Upper lobe of right lung (tissue), 1 donor: ENCODE measurements at regions not wholly inside any gene's neighbourhood (a gene's known extent, or its start where the extent isn't known, plus 50 kb on each side); places are given as distances from the start of the nearest gene placed in this dataset.

Experiments
- ATAC-seq: fragments of 200-7000 bp; cut with Tn5 transposase; one replicate; pipeline ENCODE4 v1.9.1; 2020; ENCODE audit warnings: mild to moderate bottlenecking, moderate library complexity
- DNase-seq: peaks from one replicate; pipeline ENCODE4 v3.0.0-alpha.2; 2020
- H3K27ac ChIP-seq: fragments of 200-600 bp; one replicate; pipeline ENCODE4 v1.8.0; 2022
- H3K27me3 ChIP-seq: fragments of 200-600 bp; one replicate; pipeline ENCODE4 v1.8.0; 2022; ENCODE audit warnings: mild to moderate bottlenecking
- H3K36me3 ChIP-seq: fragments of 200-600 bp; one replicate; pipeline ENCODE4 v1.8.0; 2022
- H3K4me1 ChIP-seq: fragments of 200-600 bp; one replicate; pipeline ENCODE4 v1.8.0; 2022
- H3K4me3 ChIP-seq: fragments of 200-600 bp; one replicate; pipeline ENCODE4 v1.8.0; 2022; ENCODE audit warnings: mild to moderate bottlenecking
- H3K9me3 ChIP-seq: fragments of 200-600 bp; one replicate; pipeline ENCODE4 v1.8.0; 2022
- CTCF ChIP-seq: fragments of 200-600 bp; IDR thresholded peaks from one replicate; pipeline ENCODE4 v1.8.0; 2022; ENCODE audit warnings: antibody characterized with exemption
- intact Hi-C: fragments of 100-400 bp; cut with DNase I; formaldehyde crosslinking; loops from one replicate; pipeline ENCODE4 v1.11.0; 2022
- donor health status: DM: no; HTN: yes; CAD: no; lungs with severe emphysema.

- ATAC-seq (no peak), DNase-seq (no peak)
- no peaks in the 10 kb centered on the region for H3K4me1 ChIP-seq
- intact Hi-C loops: no loop called here
- H3K27ac ChIP-seq: no peak overlapping the region
- no peak overlapping the region for H3K4me3 ChIP-seq
- H3K9me3 ChIP-seq: no peaks in the 10 kb centered on the region
- no peaks in the 10 kb centered on the region for H3K36me3 ChIP-seq
- H3K27me3 ChIP-seq: no peaks in the 10 kb centered on the region
- TF ChIP-seq CTCF: no peak
Observed at GRCh38 chr6:114579486-114579885, 236.7 kb upstream of the HS3ST5 start.

- TF ChIP-seq CTCF: no peak
- DNase-seq: no peak
Observed at GRCh38 chr6:114577109-114577508, 234.3 kb upstream of the HS3ST5 start.

DNA sequence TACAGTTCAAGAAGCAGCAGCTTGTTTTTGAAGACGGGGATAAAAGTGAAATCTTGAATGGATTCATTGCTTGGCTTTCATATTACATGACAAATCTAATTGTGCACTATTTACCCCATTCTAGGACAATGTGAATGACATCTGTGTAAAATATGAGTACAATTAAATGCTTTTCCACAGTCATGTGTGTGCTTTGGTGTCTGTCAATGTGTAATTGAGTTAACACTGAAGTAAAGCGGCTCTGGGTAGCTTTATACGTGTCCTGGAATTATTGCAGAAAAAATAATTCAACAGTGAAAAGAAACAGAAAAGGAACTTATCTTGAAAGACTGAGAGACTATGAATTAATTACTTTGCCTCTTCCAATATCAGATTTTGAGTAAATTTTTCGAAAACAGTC, 233.5 kb upstream of the HS3ST5 start:
- ATAC-seq: no peak
- no peaks in the 10 kb centered on the region for H3K9me3 ChIP-seq
- TF ChIP-seq CTCF: no peak
- no peak overlapping the region for H3K27ac ChIP-seq
- no peak overlapping the region for H3K4me3 ChIP-seq
- H3K36me3 ChIP-seq: no peaks in the 10 kb centered on the region
- intact Hi-C loops: no loop called here
- no peak for DNase-seq
- H3K4me1 ChIP-seq: no peaks in the 10 kb centered on the region
- H3K27me3 ChIP-seq: no peaks in the 10 kb centered on the region

More at GRCh38 chr6:114577109-114577508, 234.3 kb upstream of the HS3ST5 start:
- Histone ChIP-seq H3K27me3 (no peaks in the 10 kb centered on the region), H3K9me3 (no peaks in the 10 kb centered on the region), H3K27ac (no peak overlapping the region), H3K4me3 (no peak overlapping the region), H3K4me1 (no peaks in the 10 kb centered on the region), H3K36me3 (no peaks in the 10 kb centered on the region)
- no peak for ATAC-seq
- intact Hi-C loops: no loop called here

- intact Hi-C loops: no loop called here
- peaks cover 1% of the 10 kb centered on the region for H3K9me3 ChIP-seq
- no peaks in the 10 kb centered on the region for H3K27me3 ChIP-seq
- H3K4me1 ChIP-seq: no peaks in the 10 kb centered on the region
- no peak for TF ChIP-seq CTCF
- ATAC-seq (no peak), DNase-seq (no peak)
- no peaks in the 10 kb centered on the region for H3K36me3 ChIP-seq
- no peak overlapping the region for H3K27ac ChIP-seq
- H3K4me3 ChIP-seq: no peak overlapping the region
Observed at GRCh38 chr6:114569669-114570068, 226.8 kb upstream of the HS3ST5 start.

- H3K27ac ChIP-seq: no peak overlapping the region
- no peak for TF ChIP-seq CTCF
- ATAC-seq: no peak
- H3K36me3 ChIP-seq: no peaks in the 10 kb centered on the region
- no peaks in the 10 kb centered on the region for H3K27me3 ChIP-seq
- intact Hi-C loops: no loop called here
- no peak for DNase-seq
- peaks cover 7% of the 10 kb centered on the region for H3K9me3 ChIP-seq
- H3K4me1 ChIP-seq: no peaks in the 10 kb centered on the region
- H3K4me3 ChIP-seq: no peak overlapping the region
Observed at GRCh38 chr6:114564302-114564933, 221.6 kb upstream of the HS3ST5 start.

DNA sequence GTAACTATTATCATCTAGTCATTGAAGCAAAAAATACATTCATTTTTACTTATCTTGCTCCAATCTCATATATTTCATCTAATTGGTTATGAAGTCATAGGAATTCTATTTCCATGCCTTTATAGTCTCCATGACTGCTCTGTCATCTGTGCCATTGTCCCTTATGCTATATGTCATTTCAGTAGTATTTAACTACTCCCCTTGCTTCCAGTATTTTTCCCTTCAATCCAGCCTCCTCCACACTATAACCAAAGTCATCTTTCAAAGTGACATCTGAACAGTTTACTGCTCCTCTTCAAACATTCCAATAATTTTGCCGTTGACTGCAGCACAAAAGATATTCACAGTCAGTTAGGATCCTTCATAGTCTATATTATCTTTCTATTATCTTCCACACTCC, 216.6 kb upstream of the HS3ST5 start:
- ATAC-seq (no peak), DNase-seq (no peak)
- Histone ChIP-seq H3K4me1 (no peaks in the 10 kb centered on the region), H3K27me3 (no peaks in the 10 kb centered on the region), H3K27ac (no peak overlapping the region), H3K36me3 (no peaks in the 10 kb centered on the region), H3K4me3 (no peak overlapping the region), H3K9me3 (peaks cover 3% of the 10 kb centered on the region)
- intact Hi-C loops: no loop called here
- no peak for TF ChIP-seq CTCF
